NT2/D1 (cell line): ENCODE measurements at regions not wholly inside any gene's neighbourhood (a gene's known extent, or its start where the extent isn't known, plus 50 kb on each side); places are given as distances from the start of the nearest gene placed in this dataset.

Source experiments
- DNase-seq: peaks from one replicate; pipeline ENCODE4 v3.0.0-alpha.2; 2011; ENCODE audit warnings: low read depth, low spot score
- H3K27me3 ChIP-seq: 2 replicates; pipeline ENCODE4 v1.6.0; 2011; ENCODE audit warnings: mild to moderate bottlenecking; ENCODE audit not compliant: insufficient read length, insufficient read depth
- H3K36me3 ChIP-seq: 2 replicates; pipeline ENCODE4 v1.6.1; 2011; ENCODE audit warnings: mild to moderate bottlenecking, low read length, mixed read lengths; ENCODE audit not compliant: insufficient read depth, insufficient read length
- H3K4me1 ChIP-seq: 2 replicates; pipeline ENCODE4 v1.5.1; 2011; ENCODE audit not compliant: insufficient read depth, insufficient read length
- H3K4me3 ChIP-seq: 2 replicates; pipeline ENCODE4 v1.5.1; 2011; ENCODE audit warnings: low read depth; ENCODE audit not compliant: insufficient read length
- H3K9ac ChIP-seq: 2 replicates; pipeline ENCODE4 v1.6.0; 2011; ENCODE audit warnings: low read depth; ENCODE audit not compliant: insufficient read length
- H3K9me3 ChIP-seq: 2 replicates; pipeline ENCODE4 v1.5.1; 2011; ENCODE audit warnings: mild to moderate bottlenecking, low read length; ENCODE audit not compliant: insufficient read depth
- SUZ12 ChIP-seq: IDR thresholded peaks from 2 replicates; pipeline ENCODE4 v1.6.1; 2011; ENCODE audit not compliant: insufficient read length, insufficient read depth; ENCODE audit errors: extremely low read depth
- YY1 ChIP-seq: IDR thresholded peaks from 2 replicates; pipeline ENCODE4 v1.6.1; 2011; ENCODE audit not compliant: insufficient read length, insufficient read depth
- ZNF274 ChIP-seq: IDR thresholded peaks from 2 replicates; pipeline ENCODE4 v1.6.1; 2011; ENCODE audit warnings: mild to moderate bottlenecking, low read depth, low read length

- Histone ChIP-seq H3K4me1 (peaks cover 14% of the 10 kb centered on the region), H3K4me3 (no peak overlapping the region), H3K9me3 (no peaks in the 10 kb centered on the region), H3K27me3 (peaks cover 4% of the 10 kb centered on the region), H3K9ac (no peak overlapping the region), H3K36me3 (no peaks in the 10 kb centered on the region)
- DNase-seq, result no peak
- no peak for TF ChIP-seq YY1
- no peak for TF ChIP-seq SUZ12
- TF ChIP-seq ZNF274, result no peak
Observed at GRCh38 chr2:129189617-129190319, 789.7 kb upstream of the RAB6C start.

GRCh38 chr2:129190494-129190893 is 789.0 kb upstream of the RAB6C start:
- TF ChIP-seq YY1 (no peak), ZNF274 (no peak), SUZ12 (no peak)
- no peak overlapping the region for H3K4me3 ChIP-seq
- no peak for DNase-seq
- peaks cover 14% of the 10 kb centered on the region for H3K4me1 ChIP-seq
- H3K36me3 ChIP-seq, result no peaks in the 10 kb centered on the region
- no peaks in the 10 kb centered on the region for H3K9me3 ChIP-seq
- no peak overlapping the region for H3K9ac ChIP-seq
- H3K27me3 ChIP-seq, result peaks cover 4% of the 10 kb centered on the region

GRCh38 chr2:129191530-129191929 is 787.9 kb upstream of the RAB6C start:
- Histone ChIP-seq H3K4me1 (peaks cover 14% of the 10 kb centered on the region), H3K4me3 (no peak overlapping the region), H3K9ac (peak overlapping the region; percentile 7), H3K27me3 (peaks cover 4% of the 10 kb centered on the region), H3K9me3 (no peaks in the 10 kb centered on the region), H3K36me3 (no peaks in the 10 kb centered on the region)
- DNase-seq, result peak; percentile 84
- TF ChIP-seq SUZ12 (no peak), YY1 (no peak)

- H3K36me3 ChIP-seq, result no peaks in the 10 kb centered on the region
- no peak for TF ChIP-seq SUZ12
- no peak for TF ChIP-seq YY1
- TF ChIP-seq ZNF274, result no peak
- peaks cover 14% of the 10 kb centered on the region for H3K4me1 ChIP-seq
- peak overlapping the region; percentile 7 for H3K9ac ChIP-seq
- H3K4me3 ChIP-seq, result no peak overlapping the region
- peaks cover 4% of the 10 kb centered on the region for H3K27me3 ChIP-seq
- no peak for DNase-seq
- H3K9me3 ChIP-seq, result no peaks in the 10 kb centered on the region
Observed at GRCh38 chr2:129192117-129192516, 787.3 kb upstream of the RAB6C start.

- Histone ChIP-seq H3K36me3 (no peaks in the 10 kb centered on the region), H3K9ac (no peak overlapping the region), H3K27me3 (peaks cover 4% of the 10 kb centered on the region), H3K4me3 (no peak overlapping the region), H3K9me3 (no peaks in the 10 kb centered on the region), H3K4me1 (peaks cover 14% of the 10 kb centered on the region)
- DNase-seq, result no peak
- no peak for TF ChIP-seq YY1
- TF ChIP-seq SUZ12, result no peak
- TF ChIP-seq ZNF274, result no peak
Observed at GRCh38 chr2:129192841-129193253, 786.6 kb upstream of the RAB6C start.

GRCh38 chr2:129193961-129194360 is 785.5 kb upstream of the RAB6C start:
- Histone ChIP-seq H3K27me3 (no peaks in the 10 kb centered on the region), H3K36me3 (no peaks in the 10 kb centered on the region), H3K4me3 (no peak overlapping the region), H3K9me3 (no peaks in the 10 kb centered on the region), H3K4me1 (peaks cover 14% of the 10 kb centered on the region), H3K9ac (no peak overlapping the region)
- TF ChIP-seq SUZ12 (no peak), YY1 (no peak), ZNF274 (no peak)
- DNase-seq, result no peak

- H3K9ac ChIP-seq, result no peak overlapping the region
- no peak for DNase-seq
- H3K4me1 ChIP-seq, result no peaks in the 10 kb centered on the region
- no peaks in the 10 kb centered on the region for H3K36me3 ChIP-seq
- TF ChIP-seq SUZ12 (no peak), YY1 (no peak), ZNF274 (no peak)
- H3K4me3 ChIP-seq, result no peak overlapping the region
- no peaks in the 10 kb centered on the region for H3K27me3 ChIP-seq
- no peaks in the 10 kb centered on the region for H3K9me3 ChIP-seq
Observed at GRCh38 chr2:129199501-129199900, 780.0 kb upstream of the RAB6C start.
